ENCODE measurements at regions not wholly inside any gene's neighbourhood (a gene's known extent, or its start where the extent isn't known, plus 50 kb on each side); places are given as distances from the start of the nearest gene placed in this dataset.

GRCh38 chrX:39819921-39820849 is 277.6 kb downstream of the BCOR start:
- no peak for DNase-seq

DNA sequence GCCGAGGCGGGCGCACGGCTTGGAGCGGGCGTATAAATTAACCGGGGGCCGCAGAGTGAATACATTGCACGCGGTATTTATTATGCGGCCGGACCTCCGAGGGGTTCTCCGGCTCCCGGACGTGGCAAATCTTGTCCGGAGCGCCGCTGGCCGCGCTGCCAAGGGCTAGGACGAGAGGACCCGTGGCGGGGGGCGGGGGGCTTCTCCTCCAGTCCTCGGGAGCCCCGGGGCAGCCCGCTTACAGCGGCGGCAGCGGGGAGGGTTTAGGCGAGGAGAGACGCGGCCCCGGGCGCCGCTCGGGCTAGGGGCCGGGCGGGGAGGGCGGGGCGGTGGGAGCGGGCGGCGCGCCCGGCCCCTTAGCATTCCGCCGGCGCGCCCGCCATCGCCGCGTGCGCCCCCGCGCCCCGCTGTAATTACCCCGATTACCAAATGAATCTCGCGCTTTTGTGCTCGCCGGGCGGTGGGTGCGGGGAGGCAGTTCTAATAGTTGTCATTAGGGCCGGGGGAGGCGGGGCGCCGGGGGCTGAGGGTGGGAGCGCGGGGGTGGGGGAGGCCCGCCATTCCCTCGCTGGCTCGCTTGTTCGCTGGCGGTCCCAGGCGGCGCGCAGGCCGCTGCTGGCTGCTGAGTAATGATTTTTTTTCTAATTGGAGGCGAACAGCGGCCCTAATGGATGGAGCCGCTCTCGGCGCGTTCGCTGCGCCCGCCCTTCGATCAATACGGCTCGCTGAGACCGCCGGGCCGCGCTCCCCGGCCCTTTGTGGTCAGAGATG is 276.6 kb downstream of the BCOR start:
- no peak for DNase-seq

- DNase-seq, result no peak
Measured at GRCh38 chrX:39821709-39822095, 276.1 kb downstream of the BCOR start.

- DNase-seq, result no peak
Measured at GRCh38 chrX:39822133-39822748, 275.5 kb downstream of the BCOR start.

- no peak for DNase-seq
Measured at GRCh38 chrX:39823424-39823823, 274.3 kb downstream of the BCOR start.

GRCh38 chrX:39823854-39824253 is 273.9 kb downstream of the BCOR start:
- no peak for DNase-seq

DNA sequence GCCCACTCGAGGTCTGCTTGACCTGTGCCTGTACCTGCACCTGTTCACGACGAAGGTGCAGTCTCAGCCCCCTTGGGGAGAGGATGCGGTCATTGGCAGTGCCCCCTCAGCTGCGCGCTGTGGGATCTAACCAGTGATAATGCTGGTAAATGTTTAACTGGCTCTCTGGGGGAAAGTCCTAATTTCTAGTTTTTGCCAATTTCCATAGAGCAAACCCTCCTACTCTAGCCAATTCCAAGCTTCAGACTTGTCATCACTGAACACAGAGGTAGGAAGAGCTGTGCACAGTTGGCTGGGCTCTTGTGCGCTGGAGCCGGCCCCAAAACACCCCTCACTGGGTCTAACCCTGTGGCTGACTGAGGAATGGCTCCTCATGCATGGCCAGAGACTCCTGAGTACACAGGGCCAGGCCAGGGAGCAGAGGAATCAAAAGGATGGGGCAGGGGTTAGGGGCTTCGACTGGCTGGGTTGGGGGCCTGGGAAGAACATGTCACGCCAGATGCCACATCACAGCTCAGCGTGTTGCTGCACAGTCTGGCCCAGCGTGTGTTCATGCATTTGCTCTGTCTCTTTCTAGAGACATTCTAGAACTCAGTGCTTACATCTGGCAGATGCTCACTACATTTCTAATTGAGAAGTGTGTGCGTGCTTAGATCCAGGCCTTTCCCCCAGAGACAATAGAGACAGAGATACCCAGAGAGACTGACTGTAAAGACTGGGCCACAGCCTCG is 270.8 kb downstream of the BCOR start:
- DNase-seq, result no peak

GRCh38 chrX:39827951-39828350 is 269.8 kb downstream of the BCOR start:
- no peak for DNase-seq

DNA sequence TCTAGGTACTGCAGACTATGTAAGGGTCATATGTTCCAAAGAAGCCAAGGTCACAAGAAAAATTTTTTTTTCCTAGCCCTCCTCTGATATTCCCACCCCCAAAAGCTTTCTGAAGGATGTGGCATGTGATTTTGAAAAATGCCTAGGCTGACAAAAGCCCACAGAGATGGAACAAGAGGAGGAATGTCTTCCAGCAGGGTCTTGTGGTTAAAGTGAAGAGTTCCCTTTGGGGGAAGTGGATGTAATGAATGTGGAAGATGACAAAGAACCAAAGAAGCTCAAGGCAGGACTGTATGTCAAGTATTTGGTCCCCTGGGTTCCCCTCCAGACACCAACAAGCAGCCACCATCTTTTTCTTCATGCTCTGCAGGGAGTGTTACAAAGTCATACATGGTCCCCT is 268.8 kb downstream of the BCOR start:
- DNase-seq, result no peak

DNA sequence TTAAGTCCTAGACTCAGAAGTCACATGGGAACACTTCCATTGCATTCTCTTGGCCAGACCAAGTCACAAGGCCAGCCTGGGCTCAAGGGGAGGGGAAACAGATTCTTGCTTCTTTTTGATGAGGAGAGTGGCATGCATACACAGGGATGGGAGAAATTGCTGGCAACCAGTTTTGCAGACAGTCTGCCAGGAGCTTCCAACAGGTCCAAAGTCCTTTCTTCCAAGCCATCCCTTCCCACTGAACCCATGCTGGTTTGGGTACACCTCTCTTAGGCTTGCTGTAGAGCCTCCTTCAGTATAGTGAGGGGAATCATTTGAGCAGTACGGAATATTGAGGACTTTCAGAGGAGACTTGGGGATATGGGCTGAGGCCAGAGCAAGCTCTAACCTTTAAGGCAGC is 267.8 kb downstream of the BCOR start:
- DNase-seq, result no peak

DNA sequence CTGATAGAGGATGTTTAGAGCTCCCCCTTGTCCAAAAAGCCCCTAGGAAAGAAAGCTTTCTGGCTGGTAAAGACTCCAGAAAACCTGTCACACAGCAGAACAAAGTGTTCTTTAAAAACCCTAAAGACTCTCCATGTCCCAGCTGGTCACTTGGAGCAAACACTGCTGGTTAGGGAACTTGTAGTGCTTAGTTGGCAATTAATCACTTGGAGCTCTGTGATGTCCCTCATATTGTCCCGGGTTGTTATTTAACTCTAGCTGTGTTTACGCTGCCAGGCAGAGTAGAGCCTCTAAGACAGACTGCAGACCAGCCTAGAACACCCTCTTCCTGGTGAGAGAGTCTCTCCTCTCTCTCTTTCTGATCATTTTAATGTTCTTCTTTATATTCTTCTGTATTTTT is 267.3 kb downstream of the BCOR start:
- no peak for DNase-seq

GRCh38 chrX:39832211-39832610 is 265.5 kb downstream of the BCOR start:
- DNase-seq, result no peak

GRCh38 chrX:39834600-39834999 is 263.2 kb downstream of the BCOR start:
- no peak for DNase-seq

DNA sequence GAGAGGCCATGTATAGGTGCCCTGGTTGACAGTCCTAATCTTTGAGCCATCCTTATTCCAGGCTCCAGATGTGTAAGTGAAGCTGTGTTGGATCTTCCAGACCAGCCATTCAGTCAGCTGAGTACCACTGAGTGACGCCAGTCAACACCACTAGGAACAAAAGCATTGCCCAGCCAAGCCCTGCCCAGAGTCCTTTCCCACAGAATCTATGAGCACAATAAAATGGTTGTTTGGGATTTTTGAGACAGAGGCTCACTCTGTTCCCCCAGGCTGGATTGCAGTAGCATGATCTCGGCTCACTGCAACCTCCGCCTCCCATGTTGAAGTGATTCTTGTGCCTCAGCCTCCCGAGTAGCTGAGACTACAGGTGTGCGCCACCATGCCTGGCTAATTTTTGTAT is 262.5 kb downstream of the BCOR start:
- DNase-seq, result no peak

GRCh38 chrX:39835776-39836175 is 262.0 kb downstream of the BCOR start:
- no peak for DNase-seq

- DNase-seq, result no peak
Measured at GRCh38 chrX:39836802-39837420, 260.8 kb downstream of the BCOR start.

- no peak for DNase-seq
Measured at GRCh38 chrX:39837688-39838087, 260.1 kb downstream of the BCOR start.

DNA sequence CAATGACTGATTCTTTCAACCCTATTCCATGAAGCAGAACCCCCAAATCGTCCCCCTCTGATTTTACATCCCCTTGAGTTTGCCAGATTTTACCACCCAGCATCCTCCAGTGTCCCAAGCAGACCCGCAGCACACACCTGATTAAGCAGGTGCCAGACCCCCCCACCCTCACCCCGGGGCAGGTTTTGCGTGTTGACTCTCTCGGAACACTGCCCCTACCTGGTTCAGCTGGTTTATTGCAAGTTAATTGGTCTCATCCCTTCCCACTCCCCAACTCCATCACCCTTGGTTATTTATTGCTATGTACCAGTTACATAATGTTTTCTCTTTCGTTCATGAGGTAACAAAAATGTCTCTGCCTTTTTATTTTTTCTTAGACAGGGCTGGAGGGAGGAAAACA is 258.4 kb downstream of the BCOR start:
- DNase-seq, result no peak

GRCh38 chrX:39840133-39840532 is 257.6 kb downstream of the BCOR start:
- DNase-seq, result no peak

GRCh38 chrX:39840581-39841093 is 257.1 kb downstream of the BCOR start:
- DNase-seq, result no peak

GRCh38 chrX:39841604-39842003 is 256.2 kb downstream of the BCOR start:
- DNase-seq, result no peak

DNA sequence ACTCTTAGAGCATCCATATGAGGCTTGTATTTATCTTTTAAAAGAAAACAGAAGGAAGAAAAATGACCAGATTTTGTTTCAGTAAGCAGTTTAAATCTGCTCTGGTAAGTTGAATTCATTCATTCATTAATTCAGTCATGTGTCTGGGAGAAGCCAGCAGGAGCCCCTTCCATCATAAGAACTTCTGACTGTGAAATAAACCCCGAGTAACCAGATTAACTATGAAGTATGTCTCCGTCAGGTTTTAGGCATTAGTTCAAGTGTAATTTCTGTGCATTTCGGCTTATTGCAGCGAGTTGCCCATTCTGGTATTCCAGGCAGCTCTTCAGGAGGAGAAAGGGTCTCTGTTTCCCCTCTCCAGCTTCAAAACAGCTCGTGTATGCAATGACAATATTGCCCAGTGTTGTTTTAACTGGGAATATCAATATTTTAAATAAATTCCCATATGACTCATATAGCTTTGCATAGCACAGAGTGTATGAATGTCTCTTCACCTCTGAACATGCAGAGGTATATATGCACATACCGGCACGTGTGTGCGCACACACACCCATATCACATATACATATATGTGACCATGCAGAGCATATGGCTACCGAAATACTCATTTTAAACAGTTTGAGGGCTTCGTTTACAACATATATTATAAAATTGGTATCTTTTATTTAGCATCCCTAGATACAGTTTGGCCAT is 255.3 kb downstream of the BCOR start:
- no peak for DNase-seq

Data from GF-D8 (cell line).